ENCODE measurements at regions not wholly inside any gene's neighbourhood (a gene's known extent, or its start where the extent isn't known, plus 50 kb on each side); places are given as distances from the start of the nearest gene placed in this dataset.

DNA sequence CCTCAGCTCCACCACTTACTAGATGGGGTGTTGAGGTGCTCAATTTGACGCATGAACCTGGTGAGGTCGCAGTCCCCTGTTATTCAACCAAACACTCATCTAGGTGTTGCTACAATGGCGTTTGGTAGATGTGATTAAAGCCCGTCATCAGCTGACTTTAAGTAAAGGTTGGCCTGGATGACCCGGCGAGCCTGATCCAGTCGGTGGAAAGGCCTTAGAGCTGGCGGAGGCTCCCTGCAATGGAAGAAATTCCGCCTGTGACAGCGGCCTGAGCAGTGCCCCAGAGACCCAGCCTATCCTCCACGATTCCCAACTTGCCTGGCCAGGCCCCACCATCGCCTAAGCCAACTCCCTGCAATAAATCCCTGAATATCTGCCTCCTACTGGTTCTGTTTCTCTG, 171.4 kb downstream of the BMP7 start:
- DNase-seq (no peak), ATAC-seq (no peak)
- Histone ChIP-seq H3F3A (ENCODE audit: low read length, unreplicated experiment) (no peaks in the 10 kb centered on the region), H2AFZ (ENCODE audit: low read length) (no peak overlapping the region), H3K4me2 (ENCODE audit: low read length) (no peak overlapping the region), H3K27me3 (ENCODE audit: low read length) (peaks cover 37% of the 10 kb centered on the region), H3K36me3 (ENCODE audit: low read depth, low read length) (no peaks in the 10 kb centered on the region), H3K27ac (ENCODE audit: low read length) (no peak overlapping the region), H3K4me1 (ENCODE audit: insufficient read depth, low read length) (no peaks in the 10 kb centered on the region), H3K9me3 (ENCODE audit: low read length) (no peaks in the 10 kb centered on the region), H3K79me2 (ENCODE audit: low read length) (no peaks in the 10 kb centered on the region), H3K9ac (ENCODE audit: low read length) (no peak overlapping the region), H4K20me1 (ENCODE audit: low read length) (no peaks in the 10 kb centered on the region), H3K4me3 (ENCODE audit: low read length) (no peak overlapping the region), H3K9me2 (replicated peaks; ENCODE audit: low read length) (no peaks in the 10 kb centered on the region)
- ChIA-PET POLR2A (ENCODE audit: unreplicated experiment) (no interaction called here), CTCF (no interaction called here)
- intact Hi-C loops (cut with micrococcal nuclease): loop anchor here (10.0 kb wide), 1 partner anchor 400 kb away; no protein-coding TSS in a partner anchor
- TF ChIP-seq EZH2phosphoT487 (IDR thresholded peaks at IDR 0.05; ENCODE audit: borderline replicate concordance, low read length) (no peak), EZH2 (IDR thresholded peaks at IDR 0.05; ENCODE audit: low read length, unreplicated experiment) (no peak)
- TF ChIP-seq, protein P1, sequence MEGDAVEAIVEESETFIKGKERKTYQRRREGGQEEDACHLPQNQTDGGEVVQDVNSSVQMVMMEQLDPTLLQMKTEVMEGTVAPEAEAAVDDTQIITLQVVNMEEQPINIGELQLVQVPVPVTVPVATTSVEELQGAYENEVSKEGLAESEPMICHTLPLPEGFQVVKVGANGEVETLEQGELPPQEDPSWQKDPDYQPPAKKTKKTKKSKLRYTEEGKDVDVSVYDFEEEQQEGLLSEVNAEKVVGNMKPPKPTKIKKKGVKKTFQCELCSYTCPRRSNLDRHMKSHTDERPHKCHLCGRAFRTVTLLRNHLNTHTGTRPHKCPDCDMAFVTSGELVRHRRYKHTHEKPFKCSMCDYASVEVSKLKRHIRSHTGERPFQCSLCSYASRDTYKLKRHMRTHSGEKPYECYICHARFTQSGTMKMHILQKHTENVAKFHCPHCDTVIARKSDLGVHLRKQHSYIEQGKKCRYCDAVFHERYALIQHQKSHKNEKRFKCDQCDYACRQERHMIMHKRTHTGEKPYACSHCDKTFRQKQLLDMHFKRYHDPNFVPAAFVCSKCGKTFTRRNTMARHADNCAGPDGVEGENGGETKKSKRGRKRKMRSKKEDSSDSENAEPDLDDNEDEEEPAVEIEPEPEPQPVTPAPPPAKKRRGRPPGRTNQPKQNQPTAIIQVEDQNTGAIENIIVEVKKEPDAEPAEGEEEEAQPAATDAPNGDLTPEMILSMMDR (conservative IDR thresholded peaks at IDR 0.05; ENCODE audit: low read depth, low read length): no peak
- BruUV-seq (replicated peaks): no TSS peak

DNA sequence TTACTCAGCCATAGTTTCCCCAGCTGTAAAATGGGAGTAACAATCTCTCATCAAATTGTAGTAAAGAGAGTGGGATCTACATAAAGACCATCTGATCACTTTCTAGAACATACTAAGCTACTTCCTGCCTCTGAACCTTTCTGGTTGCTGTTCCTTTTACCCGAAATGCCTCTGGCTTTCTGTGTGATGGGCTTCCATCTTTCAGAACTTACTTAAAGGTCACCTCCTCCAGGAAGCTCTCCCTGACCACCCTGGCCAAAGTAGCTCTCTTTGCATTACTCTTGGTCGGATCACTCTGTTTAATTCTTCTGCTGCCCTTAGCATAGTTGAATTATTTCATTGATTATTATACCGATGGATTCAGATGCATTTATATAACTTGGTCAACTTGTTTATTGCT, 171.0 kb downstream of the BMP7 start:
- Histone ChIP-seq H3F3A (ENCODE audit: low read length, unreplicated experiment) (no peaks in the 10 kb centered on the region), H3K9me2 (replicated peaks; ENCODE audit: low read length) (no peaks in the 10 kb centered on the region), H3K4me3 (ENCODE audit: low read length) (no peak overlapping the region), H3K79me2 (ENCODE audit: low read length) (no peaks in the 10 kb centered on the region), H3K4me2 (ENCODE audit: low read length) (no peak overlapping the region), H3K27me3 (ENCODE audit: low read length) (peaks cover 41% of the 10 kb centered on the region), H3K9ac (ENCODE audit: low read length) (no peak overlapping the region), H3K4me1 (ENCODE audit: insufficient read depth, low read length) (no peaks in the 10 kb centered on the region), H4K20me1 (ENCODE audit: low read length) (no peaks in the 10 kb centered on the region), H3K27ac (ENCODE audit: low read length) (no peak overlapping the region), H3K9me3 (ENCODE audit: low read length) (no peaks in the 10 kb centered on the region), H2AFZ (ENCODE audit: low read length) (no peak overlapping the region), H3K36me3 (ENCODE audit: low read depth, low read length) (no peaks in the 10 kb centered on the region)
- CTCF ChIA-PET: no interaction called here
- intact Hi-C loops (cut with micrococcal nuclease): loop anchor here (10.0 kb wide), 1 partner anchor 399 kb away; no protein-coding TSS in a partner anchor
- POLR2A ChIA-PET (ENCODE audit: unreplicated experiment): no interaction called here
- DNase-seq (no peak), ATAC-seq (no peak)
- TF ChIP-seq EZH2 (IDR thresholded peaks at IDR 0.05; ENCODE audit: low read length, unreplicated experiment): no peak
- TF ChIP-seq EZH2phosphoT487 (IDR thresholded peaks at IDR 0.05; ENCODE audit: borderline replicate concordance, low read length): no peak
- TF ChIP-seq, protein P1 (conservative IDR thresholded peaks at IDR 0.05; ENCODE audit: low read depth, low read length): no peak
- no TSS peak for BruUV-seq (replicated peaks)

DNA sequence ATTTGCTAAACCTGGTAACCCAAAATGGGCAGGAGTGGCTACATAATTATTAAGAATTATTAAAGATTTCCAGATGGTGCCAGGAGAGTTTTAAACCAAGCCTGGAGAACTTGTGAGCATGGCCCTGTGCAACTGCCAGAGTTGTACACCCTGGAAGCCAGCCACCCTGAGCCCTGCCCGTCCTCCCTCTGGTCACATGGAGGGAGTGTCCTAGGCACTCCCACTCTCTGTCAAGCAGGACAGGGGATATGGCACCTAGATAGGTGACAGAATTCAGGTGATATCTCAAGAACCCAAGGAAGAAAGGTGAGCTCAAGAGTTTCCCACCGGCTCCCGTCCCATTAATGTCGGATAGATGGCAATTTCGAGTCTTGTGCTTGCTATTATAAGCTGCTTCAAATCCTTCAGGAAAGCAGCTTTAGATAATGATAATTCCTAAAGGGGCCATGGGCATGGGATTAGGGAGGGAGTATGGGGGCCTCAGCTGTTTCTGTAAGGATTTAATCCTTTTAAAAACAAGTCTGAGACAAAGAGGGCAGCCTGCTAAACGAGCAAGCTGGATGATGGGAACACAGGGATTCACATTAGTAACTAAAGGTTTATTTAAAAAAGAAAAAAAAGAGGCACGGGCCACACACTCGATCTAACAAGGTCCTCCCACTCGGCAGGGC, 169.1 kb downstream of the BMP7 start:
- Histone ChIP-seq H3K9ac (ENCODE audit: low read length) (no peak overlapping the region), H3K4me3 (ENCODE audit: low read length) (no peak overlapping the region), H3K9me2 (replicated peaks; ENCODE audit: low read length) (no peaks in the 10 kb centered on the region), H3F3A (ENCODE audit: low read length, unreplicated experiment) (no peaks in the 10 kb centered on the region), H3K79me2 (ENCODE audit: low read length) (no peaks in the 10 kb centered on the region), H3K4me1 (ENCODE audit: insufficient read depth, low read length) (no peaks in the 10 kb centered on the region), H3K36me3 (ENCODE audit: low read depth, low read length) (no peaks in the 10 kb centered on the region), H4K20me1 (ENCODE audit: low read length) (no peaks in the 10 kb centered on the region), H3K4me2 (ENCODE audit: low read length) (no peak overlapping the region), H2AFZ (ENCODE audit: low read length) (no peak overlapping the region), H3K9me3 (ENCODE audit: low read length) (no peaks in the 10 kb centered on the region), H3K27ac (ENCODE audit: low read length) (no peak overlapping the region), H3K27me3 (ENCODE audit: low read length) (peaks cover 52% of the 10 kb centered on the region)
- CTCF ChIA-PET: interaction anchor here (1.3 kb wide), 1 partner anchor 235 kb away, joined by 4 read pairs; no protein-coding TSS in a partner anchor
- intact Hi-C loops (cut with micrococcal nuclease): loop anchor here (10.0 kb wide), 1 partner anchor 397 kb away; no protein-coding TSS in a partner anchor
- TF ChIP-seq, protein P1 (conservative IDR thresholded peaks at IDR 0.05; ENCODE audit: low read depth, low read length): no peak
- TF ChIP-seq EZH2phosphoT487 (IDR thresholded peaks at IDR 0.05; ENCODE audit: borderline replicate concordance, low read length) (no peak), EZH2 (IDR thresholded peaks at IDR 0.05; ENCODE audit: low read length, unreplicated experiment) (no peak)
- BruUV-seq (replicated peaks): no TSS peak
- POLR2A ChIA-PET (ENCODE audit: unreplicated experiment): no interaction called here
- DNase-seq (no peak), ATAC-seq (no peak)

Data from PC-3 (cell line).